Calu3 (cell line): ENCODE measurements at regions not wholly inside any gene's neighbourhood (a gene's known extent, or its start where the extent isn't known, plus 50 kb on each side); places are given as distances from the start of the nearest gene placed in this dataset.

ENCODE experiments used
- BruUV-seq: library from RNA; stranded (reverse); fragments of 400-500 nt; replicated peaks from 2 replicates; lab custom pipeline; 2021; lab: Mats Ljungman, UMichigan
- CTCF ChIA-PET: fragments of 300-600 bp; sonication (Branson Sonifier 250); formaldehyde crosslinking; loops from one replicate; lab custom pipeline; 2022; ENCODE audit warnings: antibody characterized with exemption; lab: Charles Lee
- DNase-seq: peaks from one replicate; pipeline ENCODE4 v3.0.0; 2022
- H3K27ac Mint-ChIP-seq: one replicate; pipeline ENCODE4 v1.8.0; 2022; ENCODE audit warnings: mixed read lengths; ENCODE audit not compliant: unreplicated experiment
- H3K27me3 Mint-ChIP-seq: one replicate; pipeline ENCODE4 v1.8.0; 2022; ENCODE audit warnings: mixed read lengths; ENCODE audit not compliant: unreplicated experiment
- H3K36me3 Mint-ChIP-seq: one replicate; pipeline ENCODE4 v1.8.0; 2022; ENCODE audit warnings: mild to moderate bottlenecking, moderate library complexity, mixed read lengths; ENCODE audit not compliant: insufficient read depth, unreplicated experiment
- H3K4me1 Mint-ChIP-seq: one replicate; pipeline ENCODE4 v1.8.0; 2022; ENCODE audit warnings: mild to moderate bottlenecking, low read depth, mixed read lengths; ENCODE audit not compliant: unreplicated experiment
- H3K4me3 Mint-ChIP-seq: one replicate; pipeline ENCODE4 v1.8.0; 2022; ENCODE audit warnings: mild to moderate bottlenecking, low read depth, moderate library complexity, mixed read lengths; ENCODE audit not compliant: unreplicated experiment
- H3K9me3 Mint-ChIP-seq: one replicate; pipeline ENCODE4 v1.8.0; 2022; ENCODE audit warnings: low read depth, mixed read lengths; ENCODE audit not compliant: unreplicated experiment
- intact Hi-C: fragments of 100-400 bp; cut with micrococcal nuclease; formaldehyde crosslinking; loops from one replicate; pipeline ENCODE4 v1.10.0; 2022; ENCODE audit not compliant: unreplicated experiment
- TF ChIP-seq, protein P1 (sequence below): fragments of 200-600 bp; IDR thresholded peaks from one replicate; pipeline ENCODE4 v1.8.0; 2022; ENCODE audit warnings: antibody characterized with exemption; ENCODE audit not compliant: unreplicated experiment

DNA sequence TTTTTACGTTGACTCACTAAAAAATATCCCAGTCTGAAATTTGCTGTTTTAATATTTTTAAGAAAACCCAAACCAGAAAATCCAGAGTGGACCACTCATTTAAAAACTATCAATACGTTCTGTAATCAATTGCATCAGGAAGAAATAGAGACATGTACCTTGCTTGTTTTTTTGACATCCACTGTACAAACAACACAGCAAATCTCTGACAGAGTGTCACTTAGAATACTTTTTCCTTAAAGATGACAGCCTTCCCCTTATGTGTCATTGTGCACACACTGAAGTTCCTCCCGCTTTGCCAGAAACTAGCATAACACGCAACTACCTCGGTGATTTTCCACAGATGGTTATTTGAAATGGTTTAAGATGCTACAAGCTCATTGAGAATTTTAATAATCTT is 321.7 kb upstream of the PFKP start:
- CTCF ChIA-PET = no interaction called here
- TF ChIP-seq, protein P1, sequence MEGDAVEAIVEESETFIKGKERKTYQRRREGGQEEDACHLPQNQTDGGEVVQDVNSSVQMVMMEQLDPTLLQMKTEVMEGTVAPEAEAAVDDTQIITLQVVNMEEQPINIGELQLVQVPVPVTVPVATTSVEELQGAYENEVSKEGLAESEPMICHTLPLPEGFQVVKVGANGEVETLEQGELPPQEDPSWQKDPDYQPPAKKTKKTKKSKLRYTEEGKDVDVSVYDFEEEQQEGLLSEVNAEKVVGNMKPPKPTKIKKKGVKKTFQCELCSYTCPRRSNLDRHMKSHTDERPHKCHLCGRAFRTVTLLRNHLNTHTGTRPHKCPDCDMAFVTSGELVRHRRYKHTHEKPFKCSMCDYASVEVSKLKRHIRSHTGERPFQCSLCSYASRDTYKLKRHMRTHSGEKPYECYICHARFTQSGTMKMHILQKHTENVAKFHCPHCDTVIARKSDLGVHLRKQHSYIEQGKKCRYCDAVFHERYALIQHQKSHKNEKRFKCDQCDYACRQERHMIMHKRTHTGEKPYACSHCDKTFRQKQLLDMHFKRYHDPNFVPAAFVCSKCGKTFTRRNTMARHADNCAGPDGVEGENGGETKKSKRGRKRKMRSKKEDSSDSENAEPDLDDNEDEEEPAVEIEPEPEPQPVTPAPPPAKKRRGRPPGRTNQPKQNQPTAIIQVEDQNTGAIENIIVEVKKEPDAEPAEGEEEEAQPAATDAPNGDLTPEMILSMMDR = no peak
- Mint-ChIP-seq H3K27me3 (peaks cover 25% of the 10 kb centered on the region), H3K36me3 (no peaks in the 10 kb centered on the region), H3K27ac (no peak overlapping the region), H3K4me1 (no peaks in the 10 kb centered on the region), H3K9me3 (peaks cover 2% of the 10 kb centered on the region), H3K4me3 (no peak overlapping the region)
- DNase-seq = no peak
- intact Hi-C loops = no loop called here
- BruUV-seq = no TSS peak

DNA sequence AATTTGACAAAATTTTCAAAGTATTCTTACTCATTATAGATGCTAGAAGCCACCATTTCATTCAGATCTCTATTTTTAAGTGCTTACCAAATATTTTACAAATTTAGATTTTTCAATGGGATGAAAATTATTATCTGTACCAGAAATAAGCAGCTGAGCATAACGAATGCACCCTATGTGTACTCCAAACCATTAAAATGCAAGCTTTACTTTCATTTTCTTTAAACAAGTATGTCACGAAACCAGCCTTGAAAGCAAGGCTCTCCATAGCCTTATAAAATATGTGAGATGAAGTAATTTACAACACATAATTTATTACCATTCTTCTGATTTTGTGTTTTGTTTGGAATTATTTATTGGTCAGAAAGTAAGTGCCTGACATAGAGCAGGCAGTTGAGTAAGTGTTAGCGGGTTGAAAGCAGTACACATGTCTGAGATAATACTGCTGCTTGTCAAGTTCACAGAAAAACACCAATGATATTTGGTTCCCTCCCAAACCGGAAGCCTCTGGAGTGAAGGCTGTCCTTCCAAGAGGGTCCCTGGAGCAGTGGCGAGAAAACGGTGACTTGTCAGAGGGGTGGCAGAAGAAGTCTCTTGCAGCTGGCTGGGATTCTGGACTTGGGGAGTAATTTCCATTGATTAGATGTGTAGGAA is 322.7 kb upstream of the PFKP start:
- CTCF ChIA-PET = interaction anchor here (0.7 kb wide), 2 partner anchors 31 to 92 kb away, joined by 4 to 5 read pairs; no protein-coding TSS in a partner anchor
- intact Hi-C loops = no loop called here
- TF ChIP-seq, protein P1 = no peak
- Mint-ChIP-seq H3K9me3 (peaks cover 2% of the 10 kb centered on the region), H3K36me3 (no peaks in the 10 kb centered on the region), H3K27me3 (peaks cover 25% of the 10 kb centered on the region), H3K27ac (no peak overlapping the region), H3K4me1 (no peaks in the 10 kb centered on the region), H3K4me3 (no peak overlapping the region)
- DNase-seq = no peak
- BruUV-seq = no TSS peak

DNA sequence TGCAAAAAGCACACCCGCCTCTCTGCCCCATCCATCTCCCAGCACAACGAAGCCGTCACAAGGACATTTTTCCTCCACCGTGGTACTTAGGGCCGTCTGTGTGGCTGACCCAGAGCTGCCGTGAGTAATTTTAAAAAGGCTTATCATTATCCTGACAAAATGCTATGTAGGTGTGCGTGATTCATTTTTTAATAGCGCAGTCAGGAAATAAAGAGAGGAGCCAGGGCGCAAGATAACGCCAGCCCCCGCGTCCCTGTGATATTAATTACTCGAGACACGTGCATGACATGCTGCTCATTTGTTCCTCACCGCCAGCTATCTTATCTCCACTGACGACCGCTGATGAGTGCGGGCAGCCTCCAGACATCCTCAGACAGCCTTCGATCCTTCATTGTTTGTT is 332.7 kb upstream of the PFKP start:
- BruUV-seq = no TSS peak
- intact Hi-C loops = no loop called here
- DNase-seq = no peak
- CTCF ChIA-PET = no interaction called here
- Mint-ChIP-seq H3K27ac (no peak overlapping the region), H3K4me3 (no peak overlapping the region), H3K27me3 (peaks cover 13% of the 10 kb centered on the region), H3K9me3 (peaks cover 4% of the 10 kb centered on the region), H3K4me1 (no peaks in the 10 kb centered on the region), H3K36me3 (no peaks in the 10 kb centered on the region)
- TF ChIP-seq, protein P1 = no peak

DNA sequence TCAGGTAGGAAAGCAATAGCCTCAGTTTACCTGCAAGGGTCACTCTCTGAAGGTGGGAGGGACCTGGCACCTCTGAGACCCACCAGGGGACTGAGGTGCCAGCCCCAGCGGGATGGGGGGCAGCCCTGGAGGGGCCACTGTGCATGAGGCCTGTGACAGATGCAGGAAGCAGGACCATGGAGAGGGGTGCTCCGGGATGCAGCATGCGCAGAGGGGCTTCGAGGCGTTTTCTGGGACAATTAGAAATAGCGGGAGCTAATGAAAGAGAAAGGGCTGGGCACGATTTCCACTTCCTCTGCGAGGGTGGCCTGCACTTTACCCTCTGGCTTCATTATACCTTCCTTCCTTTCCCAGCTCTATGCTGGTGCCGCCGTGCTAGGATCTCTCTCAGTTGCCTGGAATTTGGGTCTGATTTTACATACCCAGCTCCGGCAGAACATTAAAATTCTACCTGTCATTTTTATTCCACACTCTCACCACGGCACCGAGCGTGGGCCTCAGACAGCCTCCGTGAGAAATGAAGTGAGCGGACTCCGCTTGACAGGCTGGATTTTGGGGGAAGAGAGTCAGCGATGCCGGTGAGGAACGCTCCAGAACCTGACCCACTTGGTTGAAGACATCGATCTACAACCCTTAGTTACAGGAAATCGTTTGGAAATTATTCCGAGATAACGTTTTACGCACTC is 333.9 kb upstream of the PFKP start:
- intact Hi-C loops = no loop called here
- TF ChIP-seq, protein P1 = no peak
- Mint-ChIP-seq H3K9me3 (peaks cover 4% of the 10 kb centered on the region), H3K27me3 (peaks cover 13% of the 10 kb centered on the region), H3K4me1 (no peaks in the 10 kb centered on the region), H3K27ac (no peak overlapping the region), H3K36me3 (no peaks in the 10 kb centered on the region), H3K4me3 (no peak overlapping the region)
- no TSS peak for BruUV-seq
- DNase-seq = no peak
- CTCF ChIA-PET = no interaction called here
